SK-N-SH treated with all-trans-retinoic acid at 6 μM for 48 hours (cell line): ENCODE measurements at regions not wholly inside any gene's neighbourhood (a gene's known extent, or its start where the extent isn't known, plus 50 kb on each side); places are given as distances from the start of the nearest gene placed in this dataset.

Experiments used
- ATAC-seq: fragments of 200-7000 bp; cut with Tn5 transposase; 3 replicates; pipeline ENCODE4 v1.9.1; 2020; ENCODE audit warnings: mild to moderate bottlenecking, moderate library complexity
- ARNTL ChIP-seq: fragments of 450-650 bp; formaldehyde crosslinking; IDR thresholded peaks from 2 replicates; pipeline ENCODE4 v1.5.0; 2020; ENCODE audit warnings: low read depth, mild to moderate bottlenecking, moderate library complexity, borderline replicate concordance
- BACH2 ChIP-seq: fragments of 250-450 bp; sonication (Bioruptor Pico); IDR thresholded peaks from 2 replicates; pipeline ENCODE4 v1.9.0; 2021; ENCODE audit warnings: mild to moderate bottlenecking, borderline replicate concordance
- CREB5 ChIP-seq: fragments of 250-450 bp; sonication (Bioruptor Pico); IDR thresholded peaks from 2 replicates; pipeline ENCODE4 v1.5.1; 2020; ENCODE audit warnings: low read depth, mild to moderate bottlenecking, moderate library complexity
- CSDC2 ChIP-seq: fragments of 250-450 bp; sonication (Bioruptor Pico); IDR thresholded peaks from 2 replicates; pipeline ENCODE4 v1.5.0; 2020; ENCODE audit warnings: mild to moderate bottlenecking, moderate library complexity
- CSRNP3 ChIP-seq: fragments of 250-450 bp; sonication (Bioruptor Pico); IDR thresholded peaks from 2 replicates; pipeline ENCODE4 v1.5.1; 2021; ENCODE audit warnings: mild to moderate bottlenecking, moderate library complexity
- ESRRG ChIP-seq: fragments of 250-450 bp; sonication (Bioruptor Pico); IDR thresholded peaks from 2 replicates; pipeline ENCODE4 v1.6.1; 2021; ENCODE audit warnings: mild to moderate bottlenecking
- GLIS3 ChIP-seq: fragments of 250-450 bp; sonication (Bioruptor Pico); IDR thresholded peaks from 2 replicates; pipeline ENCODE4 v1.5.0; 2020; ENCODE audit warnings: mild to moderate bottlenecking, moderate library complexity
- ISL1 ChIP-seq: fragments of 250-450 bp; sonication (Bioruptor Pico); IDR thresholded peaks from 2 replicates; pipeline ENCODE4 v2.1.2; 2022; ENCODE audit warnings: mild to moderate bottlenecking, moderate library complexity
- OSR1 ChIP-seq: fragments of 250-450 bp; sonication (Bioruptor Pico); IDR thresholded peaks from 2 replicates; pipeline ENCODE4 v1.8.0; 2022; ENCODE audit warnings: moderate library complexity, mild to moderate bottlenecking, inconsistent platforms
- PATZ1 ChIP-seq: fragments of 250-450 bp; sonication (Bioruptor Pico); IDR thresholded peaks from 2 replicates; pipeline ENCODE4 v1.8.0; 2020; ENCODE audit warnings: mild to moderate bottlenecking, moderate library complexity, borderline replicate concordance
- POU6F1 ChIP-seq: fragments of 250-450 bp; sonication (Bioruptor Pico); IDR thresholded peaks from 2 replicates; pipeline ENCODE4 v1.8.0; 2021; ENCODE audit warnings: low read depth, mild to moderate bottlenecking, moderate library complexity, borderline replicate concordance
- PPARA ChIP-seq: fragments of 250-450 bp; sonication (Bioruptor Pico); IDR thresholded peaks from 2 replicates; pipeline ENCODE4 v1.5.0; 2020; ENCODE audit warnings: mild to moderate bottlenecking, borderline replicate concordance
- RARB ChIP-seq: fragments of 250-450 bp; sonication (Bioruptor Pico); IDR thresholded peaks from 2 replicates; pipeline ENCODE4 v1.8.0; 2021; ENCODE audit warnings: mild to moderate bottlenecking, moderate library complexity
- SNAI2 ChIP-seq: fragments of 250-450 bp; sonication (Bioruptor Pico); IDR thresholded peaks from 2 replicates; pipeline ENCODE4 v1.5.0; 2020; ENCODE audit warnings: mild to moderate bottlenecking, moderate library complexity
- TCF4 ChIP-seq: fragments of 250-450 bp; sonication (Bioruptor Pico); IDR thresholded peaks from 2 replicates; pipeline ENCODE4 v1.8.0; 2021; ENCODE audit warnings: mild to moderate bottlenecking, moderate library complexity, borderline replicate concordance
- TSHZ2 ChIP-seq: fragments of 250-450 bp; sonication (Bioruptor Pico); IDR thresholded peaks from 2 replicates; pipeline ENCODE4 v1.5.0; 2020; ENCODE audit warnings: mild to moderate bottlenecking, moderate library complexity
- ZC3H10 ChIP-seq: fragments of 250-450 bp; sonication (Bioruptor Pico); IDR thresholded peaks from 2 replicates; pipeline ENCODE4 v1.5.1; 2021; ENCODE audit warnings: mild to moderate bottlenecking, moderate library complexity
- ZFP30 ChIP-seq: fragments of 450-650 bp; formaldehyde crosslinking; IDR thresholded peaks from 2 replicates; pipeline ENCODE4 v1.5.0; 2022; ENCODE audit warnings: mild to moderate bottlenecking, moderate library complexity
- ZNF565 ChIP-seq: fragments of 450-650 bp; formaldehyde crosslinking; conservative IDR thresholded peaks from 2 replicates; pipeline ENCODE4 v1.5.0; 2020; ENCODE audit warnings: low read depth, mild to moderate bottlenecking, moderate library complexity
- ZNF70 ChIP-seq: fragments of 450-650 bp; formaldehyde crosslinking; IDR thresholded peaks from 2 replicates; pipeline ENCODE4 v1.5.0; 2020; ENCODE audit warnings: mild to moderate bottlenecking, moderate library complexity
- ZNF8 ChIP-seq: fragments of 450-650 bp; formaldehyde crosslinking; IDR thresholded peaks from 2 replicates; pipeline ENCODE4 v1.5.0; 2020; ENCODE audit warnings: mild to moderate bottlenecking, moderate library complexity

- TF ChIP-seq RARB (CRISPR knock-in tag) (no peak), GLIS3 (CRISPR knock-in tag) (no peak), ZC3H10 (CRISPR knock-in tag) (no peak), ISL1 (CRISPR knock-in tag) (no peak), ZFP30 (CRISPR knock-in tag) (no peak), ARNTL (CRISPR knock-in tag) (no peak), TSHZ2 (CRISPR knock-in tag) (no peak), POU6F1 (CRISPR knock-in tag) (no peak), ZNF565 (CRISPR knock-in tag) (no peak), CSRNP3 (no peak), ZNF8 (no peak), ZNF70 (no peak), ESRRG (CRISPR knock-in tag) (no peak), TCF4 (no peak), SNAI2 (CRISPR knock-in tag) (no peak), PPARA (CRISPR knock-in tag) (no peak), CSDC2 (no peak), BACH2 (CRISPR knock-in tag) (no peak)
- no peak for ATAC-seq
These were observed 90.5 kb downstream of the MYEOV start for GRCh38 chr11:69384251-69385143.

- no peak for ATAC-seq
- TF ChIP-seq ZNF70 (no peak), ZC3H10 (CRISPR knock-in tag) (no peak), CSDC2 (no peak), ARNTL (CRISPR knock-in tag) (no peak), SNAI2 (CRISPR knock-in tag) (no peak), ZNF565 (CRISPR knock-in tag) (no peak), PATZ1 (CRISPR knock-in tag) (no peak), PPARA (CRISPR knock-in tag) (no peak), OSR1 (CRISPR knock-in tag) (no peak), CREB5 (CRISPR knock-in tag) (no peak), ESRRG (CRISPR knock-in tag) (no peak), TCF4 (no peak), ZNF8 (no peak), TSHZ2 (CRISPR knock-in tag) (no peak), GLIS3 (CRISPR knock-in tag) (no peak)
These were observed 91.3 kb downstream of the MYEOV start for GRCh38 chr11:69385144-69385820.
